PC-3 (cell line): ENCODE measurements at regions not wholly inside any gene's neighbourhood (a gene's known extent, or its start where the extent isn't known, plus 50 kb on each side); places are given as distances from the start of the nearest gene placed in this dataset.
A peak's percentile ranks its signal among the peaks of the same experiment; 100 is the strongest.

Source experiments
- ATAC-seq: fragments of 200-7000 bp; cut with Tn5 transposase; 2 replicates; pipeline ENCODE4 v1.9.1; 2020; ENCODE audit warnings: mild to moderate bottlenecking, moderate library complexity
- BruUV-seq: library from RNA; stranded (reverse); fragments of 400-500 nt; replicated peaks from 2 replicates; lab custom pipeline; 2021; lab: Mats Ljungman, UMichigan
- CTCF ChIA-PET: fragments of 300-600 bp; sonication (Branson Sonifier 250); formaldehyde crosslinking; loops from one replicate; lab custom pipeline; 2022; ENCODE audit warnings: antibody characterized with exemption; lab: Charles Lee
- POLR2A ChIA-PET: fragments of 300-600 bp; sonication (Branson Sonifier 250); formaldehyde crosslinking; loops from one replicate; lab custom pipeline; 2022; ENCODE audit warnings: antibody characterized with exemption; ENCODE audit not compliant: unreplicated experiment; lab: Charles Lee
- DNase-seq: peaks from one replicate; pipeline ENCODE4 v3.0.0-alpha.2; 2015
- H2AFZ ChIP-seq: fragments of 300-600 bp; sonication (generic); 2 replicates; pipeline ENCODE4 v1.6.0; 2016; ENCODE audit warnings: antibody characterized with exemption, low read length
- H3F3A ChIP-seq: fragments of 300-600 bp; sonication (generic); one replicate; pipeline ENCODE4 v1.6.0; 2017; ENCODE audit warnings: antibody characterized with exemption, low read length, control low read depth, mild to moderate bottlenecking; ENCODE audit not compliant: unreplicated experiment
- H3K27ac ChIP-seq: fragments of 300-600 bp; sonication (generic); 2 replicates; pipeline ENCODE4 v1.5.1; 2016; ENCODE audit warnings: mild to moderate bottlenecking, low read length
- H3K27me3 ChIP-seq: fragments of 300-600 bp; sonication (generic); 2 replicates; pipeline ENCODE4 v1.6.1; 2016; ENCODE audit warnings: low read length, mixed read lengths
- H3K36me3 ChIP-seq: fragments of 300-600 bp; sonication (generic); 2 replicates; pipeline ENCODE4 v1.6.1; 2016; ENCODE audit warnings: low read depth, mixed run types, low read length, mixed read lengths
- H3K4me1 ChIP-seq: fragments of 300-600 bp; sonication (generic); 2 replicates; pipeline ENCODE4 v1.5.1; 2016; ENCODE audit warnings: low read length; ENCODE audit not compliant: insufficient read depth
- H3K4me2 ChIP-seq: fragments of 300-600 bp; sonication (generic); 2 replicates; pipeline ENCODE4 v1.6.0; 2016; ENCODE audit warnings: low read length
- H3K4me3 ChIP-seq: fragments of 300-600 bp; sonication (generic); 2 replicates; pipeline ENCODE4 v1.5.1; 2016; ENCODE audit warnings: mild to moderate bottlenecking, low read length, mixed read lengths
- H3K79me2 ChIP-seq: fragments of 300-600 bp; sonication (generic); 2 replicates; pipeline ENCODE4 v1.6.1; 2017; ENCODE audit warnings: low read length, mixed read lengths
- H3K9ac ChIP-seq: fragments of 300-600 bp; sonication (generic); 2 replicates; pipeline ENCODE4 v1.6.0; 2016; ENCODE audit warnings: mild to moderate bottlenecking, low read length
- H3K9me2 ChIP-seq: fragments of 300-600 bp; sonication (generic); replicated peaks from 2 replicates; pipeline ENCODE4 v1.6.1; 2016; ENCODE audit warnings: mixed run types, low read length, mixed read lengths
- H3K9me3 ChIP-seq: fragments of 300-600 bp; sonication (generic); 2 replicates; pipeline ENCODE4 v1.6.1; 2016; ENCODE audit warnings: low read length, mixed read lengths
- H4K20me1 ChIP-seq: fragments of 300-600 bp; sonication (generic); 2 replicates; pipeline ENCODE4 v1.6.1; 2016; ENCODE audit warnings: low read length, mixed read lengths
- EZH2 ChIP-seq: fragments of 300-600 bp; sonication (generic); IDR thresholded peaks from one replicate; pipeline ENCODE4 v1.6.1; 2017; ENCODE audit warnings: antibody characterized with exemption, mild to moderate bottlenecking, low read length; ENCODE audit not compliant: unreplicated experiment
- EZH2phosphoT487 ChIP-seq: fragments of 300-600 bp; sonication (generic); IDR thresholded peaks from 2 replicates; pipeline ENCODE4 v1.6.1; 2018; ENCODE audit warnings: mild to moderate bottlenecking, antibody characterized with exemption, low read length, borderline replicate concordance
- intact Hi-C: fragments of 100-400 bp; cut with micrococcal nuclease; formaldehyde crosslinking; loops from 2 replicates; pipeline ENCODE4 v1.9.0; 2023
- TF ChIP-seq, protein P1 (sequence below): fragments of 300-600 bp; sonication (generic); conservative IDR thresholded peaks from 2 replicates; pipeline ENCODE4 v1.5.1; 2017; ENCODE audit warnings: antibody characterized with exemption, low read depth, mild to moderate bottlenecking, low read length

DNA sequence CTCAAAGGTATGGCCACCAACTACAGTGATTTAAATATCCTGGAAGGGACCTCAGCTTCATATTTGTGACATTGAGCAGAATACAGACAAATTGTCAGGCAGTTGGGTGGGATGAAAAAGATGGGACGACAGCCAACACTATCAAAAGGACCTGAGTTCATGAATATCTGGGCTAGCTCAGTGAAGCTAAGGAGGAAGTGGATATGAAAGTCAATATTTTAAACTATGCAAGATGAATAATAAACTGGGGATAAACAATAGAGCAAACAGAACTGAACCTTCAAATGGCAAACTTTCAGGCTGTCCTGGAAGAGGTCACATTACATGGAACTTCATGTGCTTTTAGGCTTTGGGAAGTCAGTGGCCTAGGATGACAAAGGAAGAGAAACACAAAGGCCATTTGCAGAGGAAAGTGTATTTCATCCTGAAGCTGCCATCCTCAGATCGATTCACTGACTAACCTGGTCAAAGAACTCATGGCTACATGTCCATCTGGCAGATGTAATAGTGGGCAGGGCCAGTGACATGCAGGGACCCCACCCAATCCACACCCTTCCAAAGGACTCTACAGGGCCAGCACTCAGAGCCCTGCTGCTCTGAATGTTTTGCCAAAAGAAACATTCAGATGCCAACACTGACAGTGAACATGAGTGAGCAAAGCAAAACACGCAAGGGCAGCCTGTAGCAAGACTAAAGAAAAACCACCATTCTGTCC lies 175.7 kb downstream of the ETAA1 start:
- TF ChIP-seq EZH2 (no peak), EZH2phosphoT487 (no peak)
- TF ChIP-seq, protein P1, sequence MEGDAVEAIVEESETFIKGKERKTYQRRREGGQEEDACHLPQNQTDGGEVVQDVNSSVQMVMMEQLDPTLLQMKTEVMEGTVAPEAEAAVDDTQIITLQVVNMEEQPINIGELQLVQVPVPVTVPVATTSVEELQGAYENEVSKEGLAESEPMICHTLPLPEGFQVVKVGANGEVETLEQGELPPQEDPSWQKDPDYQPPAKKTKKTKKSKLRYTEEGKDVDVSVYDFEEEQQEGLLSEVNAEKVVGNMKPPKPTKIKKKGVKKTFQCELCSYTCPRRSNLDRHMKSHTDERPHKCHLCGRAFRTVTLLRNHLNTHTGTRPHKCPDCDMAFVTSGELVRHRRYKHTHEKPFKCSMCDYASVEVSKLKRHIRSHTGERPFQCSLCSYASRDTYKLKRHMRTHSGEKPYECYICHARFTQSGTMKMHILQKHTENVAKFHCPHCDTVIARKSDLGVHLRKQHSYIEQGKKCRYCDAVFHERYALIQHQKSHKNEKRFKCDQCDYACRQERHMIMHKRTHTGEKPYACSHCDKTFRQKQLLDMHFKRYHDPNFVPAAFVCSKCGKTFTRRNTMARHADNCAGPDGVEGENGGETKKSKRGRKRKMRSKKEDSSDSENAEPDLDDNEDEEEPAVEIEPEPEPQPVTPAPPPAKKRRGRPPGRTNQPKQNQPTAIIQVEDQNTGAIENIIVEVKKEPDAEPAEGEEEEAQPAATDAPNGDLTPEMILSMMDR = no peak
- DNase-seq (peak; percentile 57), ATAC-seq (peak; percentile 75)
- Histone ChIP-seq H3K9ac (peak overlapping the region; percentile 34; the same call in 1 of the 2 replicates), H3K27me3 (no peaks in the 10 kb centered on the region), H3K9me2 (no peaks in the 10 kb centered on the region), H2AFZ (no peak overlapping the region), H3K36me3 (no peaks in the 10 kb centered on the region), H3F3A (peaks cover 6% of the 10 kb centered on the region), H3K79me2 (no peaks in the 10 kb centered on the region), H4K20me1 (no peaks in the 10 kb centered on the region), H3K4me1 (peaks cover 43% of the 10 kb centered on the region), H3K4me2 (peak overlapping the region; percentile 38), H3K4me3 (no peak overlapping the region), H3K27ac (peak overlapping the region; percentile 86), H3K9me3 (no peaks in the 10 kb centered on the region)
- POLR2A ChIA-PET = no interaction called here
- intact Hi-C loops = loop anchor here (2.0 to 5.0 kb wide), 2 partner anchors 26 to 1136 kb away; partner anchors contain the start of gene MEIS1
- no TSS peak for BruUV-seq
- CTCF ChIA-PET = no interaction called here

DNA sequence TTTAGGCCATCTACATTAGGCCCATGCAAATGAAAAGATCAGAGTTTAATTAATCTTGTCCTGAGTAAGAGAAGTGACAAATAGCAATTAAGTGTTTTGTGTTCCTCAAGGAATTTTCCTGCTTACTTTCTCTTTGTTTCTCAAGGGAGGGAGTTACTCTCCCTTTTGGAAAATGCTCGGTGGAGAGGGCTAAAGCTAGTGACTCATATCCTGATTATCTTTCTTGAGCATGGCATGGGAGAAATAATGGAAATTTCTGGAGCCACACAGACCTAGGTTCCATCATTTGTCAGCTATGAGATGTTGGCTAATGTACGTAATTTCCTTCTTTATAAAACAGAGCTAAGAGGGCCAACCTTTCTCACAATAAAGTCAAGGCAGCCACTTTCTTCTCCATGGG lies 177.1 kb downstream of the ETAA1 start:
- Histone ChIP-seq H2AFZ (no peak overlapping the region), H3F3A (peaks cover 6% of the 10 kb centered on the region), H3K4me1 (peaks cover 38% of the 10 kb centered on the region), H3K27me3 (no peaks in the 10 kb centered on the region), H3K36me3 (no peaks in the 10 kb centered on the region), H3K9me3 (no peaks in the 10 kb centered on the region), H3K4me3 (no peak overlapping the region), H4K20me1 (no peaks in the 10 kb centered on the region), H3K27ac (peak overlapping the region; percentile 86), H3K9ac (0 out of 2 replicates have a peak overlapping the region, but pooled peaks have one; percentile 6), H3K4me2 (peak overlapping the region; percentile 20; the same call in 1 of the 2 replicates), H3K9me2 (no peaks in the 10 kb centered on the region), H3K79me2 (no peaks in the 10 kb centered on the region)
- no peak for TF ChIP-seq EZH2phosphoT487
- TF ChIP-seq, protein P1 = no peak
- BruUV-seq = no TSS peak
- POLR2A ChIA-PET = interaction anchor here (0.7 kb wide), 1 partner anchor 1150 kb away, joined by 4 read pairs; no protein-coding TSS in a partner anchor
- ATAC-seq (no peak; the same call in 1 of the 2 replicates), DNase-seq (peak; percentile 51)
- CTCF ChIA-PET = no interaction called here
- intact Hi-C loops = loop anchor here (5.0 kb wide), 1 partner anchor 1137 kb away; the partner anchor contains the start of gene MEIS1

DNA sequence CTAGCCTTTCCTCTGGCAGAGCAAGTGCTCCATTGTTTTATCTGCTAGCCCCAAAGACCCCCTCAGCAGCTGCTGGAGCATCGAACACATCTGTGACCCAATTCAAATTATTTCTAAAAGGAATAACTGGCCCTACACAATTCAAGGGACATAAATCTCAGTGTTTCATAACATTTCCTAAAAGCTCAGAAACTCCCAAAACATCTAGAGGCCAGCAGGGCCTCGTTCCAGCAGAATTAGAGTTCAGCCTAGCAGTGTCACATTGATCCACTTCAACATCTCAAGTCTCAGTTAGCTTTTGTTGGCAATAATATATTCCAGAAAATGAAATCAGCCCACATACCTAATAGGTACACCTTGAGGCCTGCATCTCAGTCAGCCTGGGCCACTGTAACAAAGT lies 179.1 kb downstream of the ETAA1 start:
- no peaks in the 10 kb centered on the region for H3K9me2 ChIP-seq
- ATAC-seq (no peak), DNase-seq (no peak)
- H3K27ac ChIP-seq = no peak overlapping the region
- H3K9me3 ChIP-seq = no peaks in the 10 kb centered on the region
- BruUV-seq = no TSS peak
- intact Hi-C loops = no loop called here
- no peaks in the 10 kb centered on the region for H4K20me1 ChIP-seq
- no peaks in the 10 kb centered on the region for H3K36me3 ChIP-seq
- no peak overlapping the region for H2AFZ ChIP-seq
- CTCF ChIA-PET = no interaction called here
- POLR2A ChIA-PET = no interaction called here
- H3K9ac ChIP-seq = no peak overlapping the region
- no peak overlapping the region for H3K4me3 ChIP-seq
- no peak overlapping the region for H3K4me2 ChIP-seq
- peaks cover 3% of the 10 kb centered on the region for H3F3A ChIP-seq
- no peaks in the 10 kb centered on the region for H3K27me3 ChIP-seq
- peaks cover 32% of the 10 kb centered on the region for H3K4me1 ChIP-seq
- TF ChIP-seq, protein P1 = no peak
- no peak for TF ChIP-seq EZH2
- no peaks in the 10 kb centered on the region for H3K79me2 ChIP-seq
